GM12865 (cell line): ENCODE measurements at regions not wholly inside any gene's neighbourhood (a gene's known extent, or its start where the extent isn't known, plus 50 kb on each side); places are given as distances from the start of the nearest gene placed in this dataset.

Experiments
- DNase-seq: peaks from one replicate; pipeline ENCODE4 v3.0.0; 2010; ENCODE audit warnings: low read depth
- H3K4me3 ChIP-seq: 2 replicates; pipeline ENCODE4 v1.5.1; 2011; ENCODE audit warnings: mild to moderate bottlenecking, low read depth, low read length, control low read depth
- CTCF ChIP-seq: IDR thresholded peaks from 2 replicates; pipeline ENCODE4 v1.5.1; 2011; ENCODE audit warnings: low read length, control low read depth, low read depth, inconsistent platforms; ENCODE audit not compliant: insufficient read depth; ENCODE audit errors: missing control alignments

- no peak for TF ChIP-seq CTCF
- no peak overlapping the region for H3K4me3 ChIP-seq
- no peak for DNase-seq
These were observed 367.9 kb downstream of the FAM133A start for GRCh38 chrX:94041881-94042280.

GRCh38 chrX:94045724-94046123 is 371.7 kb downstream of the FAM133A start:
- no peak for TF ChIP-seq CTCF
- H3K4me3 ChIP-seq, result no peak overlapping the region
- DNase-seq, result no peak

- no peak for DNase-seq
- no peak for TF ChIP-seq CTCF
- no peak overlapping the region for H3K4me3 ChIP-seq
These were observed 377.9 kb downstream of the FAM133A start for GRCh38 chrX:94051926-94052325.

GRCh38 chrX:94053575-94053974 is 379.6 kb downstream of the FAM133A start:
- DNase-seq, result no peak
- H3K4me3 ChIP-seq, result no peak overlapping the region
- no peak for TF ChIP-seq CTCF

- TF ChIP-seq CTCF, result no peak
- DNase-seq, result no peak
- no peak overlapping the region for H3K4me3 ChIP-seq
These were observed 383.4 kb downstream of the FAM133A start for GRCh38 chrX:94057385-94057784.

- TF ChIP-seq CTCF, result peak; percentile 10
- no peak for DNase-seq
- no peak overlapping the region for H3K4me3 ChIP-seq
These were observed 384.8 kb downstream of the FAM133A start for GRCh38 chrX:94058728-94059382.

- no peak for TF ChIP-seq CTCF
- H3K4me3 ChIP-seq, result no peak overlapping the region
- DNase-seq, result no peak
These were observed 391.1 kb downstream of the FAM133A start for GRCh38 chrX:94065091-94065490.
